Heart right ventricle (tissue), 16 donors: ENCODE measurements at regions not wholly inside any gene's neighbourhood (a gene's known extent, or its start where the extent isn't known, plus 50 kb on each side); places are given as distances from the start of the nearest gene placed in this dataset.

Experiments used
- ATAC-seq, 8 donors: fragments of 200-7000 bp; cut with Tn5 transposase; one replicate each; pipeline ENCODE4 v1.9.1; 2020; ENCODE audit warnings: mild to moderate bottlenecking in 8 of 8, moderate library complexity in 8 of 8, moderate number of reproducible peaks in 1 of 8
- DNase-seq, 2 donors: peaks; one replicate each; pipeline ENCODE4 v3.0.0-alpha.2; 2020
- H3K27ac ChIP-seq, 10 donors: fragments of 200-600 bp; sonication (generic) in 2 of 10; one replicate each; pipeline versions ENCODE4 v1.5.0 to v1.8.0; 2020 to 2022; ENCODE audit warnings: mild to moderate bottlenecking in 3 of 10
- H3K27me3 ChIP-seq, 7 donors: fragments of 200-600 bp; one replicate each; pipeline ENCODE4 v1.8.0; 2021 to 2022; ENCODE audit warnings: mild to moderate bottlenecking in 2 of 7
- H3K36me3 ChIP-seq, 9 donors: fragments of 200-600 bp; sonication (generic) in 1 of 9; one replicate each; pipeline versions ENCODE4 v1.5.0 to v1.8.0; 2020 to 2022; ENCODE audit warnings: mild to moderate bottlenecking in 2 of 9
- H3K4me1 ChIP-seq, 9 donors: fragments of 200-600 bp; sonication (generic) in 1 of 9; one replicate each; pipeline versions ENCODE4 v1.5.0 to v1.8.0; 2020 to 2022; ENCODE audit warnings: mild to moderate bottlenecking in 4 of 9
- H3K4me3 ChIP-seq, 10 donors: fragments of 200-600 bp; sonication (generic) in 2 of 10; one replicate each; pipeline versions ENCODE4 v1.5.0 to v1.8.0; 2020 to 2022; ENCODE audit warnings: mild to moderate bottlenecking in 7 of 10, moderate library complexity in 2 of 10
- H3K9me3 ChIP-seq, 11 donors: fragments of 200-600 bp in 10 of 11; sonication (generic) in 2 of 11; one replicate each; pipeline versions ENCODE4 v1.5.0 to v1.8.0; 2013 to 2022; ENCODE audit warnings: mild to moderate bottlenecking in 2 of 11, control low read depth in 1 of 11, moderate library complexity in 1 of 11
- WGBS, 2 donors: extraction: QIAGEN DNeasy Blood & Tissue Kit; methylation state at CpG; one replicate each; pipeline ENCODE4 v1.1.7; 2013; ENCODE audit warnings: inconsistent platforms in 1 of 2; 5-methylcytosine and 5-hydroxymethylcytosine counted together
- intact Hi-C, 10 donors: fragments of 100-400 bp; cut with DNase I; formaldehyde crosslinking; loops; one replicate each; pipeline versions ENCODE4 v1.11.1 to v1.14.2; 2022
- TF ChIP-seq, protein P1 (sequence below), 9 donors: fragments of 200-600 bp; sonication (generic) in 2 of 9; IDR thresholded peaks; one replicate each; pipeline versions ENCODE4 v1.5.0 to v1.8.0; 2021 to 2022; ENCODE audit warnings: antibody characterized with exemption in 9 of 9, mild to moderate bottlenecking in 5 of 9, moderate library complexity in 1 of 9
- donor health status: Arrhythmogenic right ventricular cardiomyopathy.
- donor health status: ischemic (EF 13 %, LVEDD 7.1; RV severe dilation, severe dysfunction).
- donor health status: healthy with polysubstance abuse.
- donor health status: DM: no; HTN: yes; CAD: no.
- donor health status: DM: no; HTN: no; CAD: no.
- donor health status: ischemic (EF 25% LVEDD 6.9; RV normal size, moderate dysfunction).
- donor health status: ischemic (EF 25% LVEDD 5.7; RV mildly dilated, moderate dysfunction).
- donor health status: healthy.
- donor health status: DM: yes; HTN: yes; CAD: no.
- donor health status: Ischemic cardiomyopathy.
- donor health status: ischemic (EF 35%, LVEDD 5.7; RV mildly dilated, moderate dysfunction).
- donor health status: nonischemic (EF 11% LVEDD 7.7; RV severe dilation, severe dysfunction).
- donor health status: DM: yes; HTN: yes; CAD: no.
- donor health status: PGD.
- donor health status: ischemic (EF 29% LVEDD 5.4; RV normal size, mild dysfunction).
- donor health status: nonischemic (EF 23%, LVEDD 6.1; RV moderate dilation, normal function).

DNA sequence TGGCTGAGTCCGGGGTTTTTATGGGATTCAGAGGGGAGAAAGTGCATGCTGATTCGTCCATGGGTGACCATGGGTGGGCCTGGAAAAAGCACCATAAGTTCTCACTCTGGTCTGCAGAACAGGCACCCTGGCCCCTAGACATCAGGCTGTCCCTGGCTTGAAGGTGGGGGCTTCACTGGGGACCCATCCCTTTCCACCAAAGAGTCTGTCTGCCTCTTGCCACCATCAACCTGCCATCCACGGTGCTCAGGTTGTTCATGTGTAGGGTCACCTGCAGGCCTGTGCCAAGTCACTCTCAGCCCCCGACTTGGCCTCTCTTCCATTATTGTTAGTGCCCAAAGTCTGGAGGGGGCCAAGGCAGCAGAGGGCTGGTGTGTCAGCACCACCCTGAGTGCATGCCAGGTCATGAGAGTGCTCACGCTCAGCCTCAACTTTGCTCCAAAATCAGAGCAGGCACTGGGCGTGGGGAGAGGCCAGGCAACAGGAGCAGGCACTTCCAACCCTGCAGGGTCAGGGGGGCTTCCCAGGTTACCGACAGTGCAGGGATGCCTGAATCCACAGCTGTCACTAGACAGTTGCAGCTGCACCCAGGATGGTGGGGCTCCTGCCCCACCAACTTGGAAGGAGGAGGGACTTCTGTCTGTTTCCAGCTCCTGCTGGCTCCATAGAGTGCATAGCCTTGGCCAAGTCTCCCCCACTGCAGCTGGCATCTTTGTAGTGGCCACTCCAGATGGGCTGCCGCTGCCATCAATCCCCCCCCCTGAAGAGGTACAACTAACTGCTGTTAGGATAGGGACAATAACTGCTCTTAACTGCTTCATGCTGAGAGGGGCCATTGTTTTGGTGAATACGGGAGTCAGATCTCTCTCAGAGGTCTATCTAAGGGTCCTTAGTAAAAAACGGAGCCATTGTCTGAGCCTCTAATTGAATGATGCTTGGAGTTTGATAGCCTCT is 209.3 kb downstream of the AKAIN1 start:
- H3K36me3 ChIP-seq: no peaks in the 10 kb centered on the region
- H3K4me3 ChIP-seq: no peak overlapping the region
- intact Hi-C loops: no loop called here
- H3K4me1 ChIP-seq: no peaks in the 10 kb centered on the region
- DNase-seq (no peak), ATAC-seq (no peak)
- TF ChIP-seq, protein P1, sequence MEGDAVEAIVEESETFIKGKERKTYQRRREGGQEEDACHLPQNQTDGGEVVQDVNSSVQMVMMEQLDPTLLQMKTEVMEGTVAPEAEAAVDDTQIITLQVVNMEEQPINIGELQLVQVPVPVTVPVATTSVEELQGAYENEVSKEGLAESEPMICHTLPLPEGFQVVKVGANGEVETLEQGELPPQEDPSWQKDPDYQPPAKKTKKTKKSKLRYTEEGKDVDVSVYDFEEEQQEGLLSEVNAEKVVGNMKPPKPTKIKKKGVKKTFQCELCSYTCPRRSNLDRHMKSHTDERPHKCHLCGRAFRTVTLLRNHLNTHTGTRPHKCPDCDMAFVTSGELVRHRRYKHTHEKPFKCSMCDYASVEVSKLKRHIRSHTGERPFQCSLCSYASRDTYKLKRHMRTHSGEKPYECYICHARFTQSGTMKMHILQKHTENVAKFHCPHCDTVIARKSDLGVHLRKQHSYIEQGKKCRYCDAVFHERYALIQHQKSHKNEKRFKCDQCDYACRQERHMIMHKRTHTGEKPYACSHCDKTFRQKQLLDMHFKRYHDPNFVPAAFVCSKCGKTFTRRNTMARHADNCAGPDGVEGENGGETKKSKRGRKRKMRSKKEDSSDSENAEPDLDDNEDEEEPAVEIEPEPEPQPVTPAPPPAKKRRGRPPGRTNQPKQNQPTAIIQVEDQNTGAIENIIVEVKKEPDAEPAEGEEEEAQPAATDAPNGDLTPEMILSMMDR (IDR thresholded peaks at IDR 0.05): no peak
- no peak overlapping the region for H3K27ac ChIP-seq
- WGBS, 2 donors: 77 to 82% methylated on average over 10 of the region's 10 CpGs
- H3K9me3 ChIP-seq: peaks cover 0 to 37% (median 0%) of the 10 kb centered on the region in 11 donors
- H3K27me3 ChIP-seq: no peaks in the 10 kb centered on the region

DNA sequence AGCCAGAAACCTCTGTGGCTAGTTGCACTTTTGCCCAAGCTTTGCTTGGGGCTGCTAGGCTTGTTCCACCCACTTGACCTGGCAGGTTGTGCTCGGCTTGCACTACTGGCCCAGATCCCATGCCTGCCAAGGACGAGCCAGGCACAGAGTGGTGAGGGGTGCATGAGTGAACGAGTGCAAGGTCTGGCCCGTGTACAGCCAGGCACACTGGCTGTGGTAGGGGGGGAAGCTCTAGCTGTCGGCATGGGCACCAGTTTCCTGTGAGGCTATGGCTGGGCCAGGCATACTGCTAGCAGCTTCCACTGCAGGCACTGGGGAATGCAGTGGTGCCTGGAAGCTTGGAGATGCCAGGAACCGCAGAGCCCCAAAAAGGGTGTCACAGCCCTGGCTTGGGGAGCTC is 210.4 kb downstream of the AKAIN1 start:
- DNase-seq: no peak
- WGBS, 2 donors: 68 to 70% methylated on average over 6 of the region's 6 CpGs

DNA sequence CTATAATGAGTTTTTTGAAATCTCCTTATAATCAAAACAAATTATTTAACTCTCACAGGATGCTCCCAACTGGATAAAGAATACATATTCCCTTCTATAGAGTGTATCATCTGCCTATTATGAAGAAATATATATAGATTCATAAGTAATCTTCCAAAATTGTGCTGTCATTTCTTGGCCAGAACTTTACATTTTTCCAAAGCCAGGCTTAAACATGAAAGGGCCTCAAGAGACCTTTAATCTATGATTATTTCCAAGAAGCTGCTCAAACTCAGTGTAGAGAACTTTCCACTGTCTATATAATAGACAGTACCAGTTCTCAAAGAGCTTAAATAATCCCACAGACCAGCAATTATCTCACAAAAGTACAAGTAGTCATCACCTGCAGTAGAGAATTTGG is 211.0 kb downstream of the AKAIN1 start:
- Histone ChIP-seq H3K9me3 (peaks cover 0 to 38% (median 2%) of the 10 kb centered on the region in 11 donors), H3K4me3 (no peak overlapping the region), H3K4me1 (no peaks in the 10 kb centered on the region), H3K27ac (no peak overlapping the region), H3K27me3 (no peaks in the 10 kb centered on the region), H3K36me3 (no peaks in the 10 kb centered on the region)
- intact Hi-C loops: no loop called here
- no peak for DNase-seq
- TF ChIP-seq, protein P1 (IDR thresholded peaks at IDR 0.05): no peak
- no peak for ATAC-seq

More for the DNA sequence above, 210.4 kb downstream of the AKAIN1 start:
- Histone ChIP-seq H3K9me3 (peaks cover 0 to 37% (median 2%) of the 10 kb centered on the region in 11 donors), H3K36me3 (no peaks in the 10 kb centered on the region), H3K4me3 (no peak overlapping the region), H3K27ac (no peak overlapping the region), H3K4me1 (no peaks in the 10 kb centered on the region), H3K27me3 (no peaks in the 10 kb centered on the region)
- intact Hi-C loops: no loop called here
- TF ChIP-seq, protein P1 (IDR thresholded peaks at IDR 0.05): no peak
- no peak for ATAC-seq

DNA sequence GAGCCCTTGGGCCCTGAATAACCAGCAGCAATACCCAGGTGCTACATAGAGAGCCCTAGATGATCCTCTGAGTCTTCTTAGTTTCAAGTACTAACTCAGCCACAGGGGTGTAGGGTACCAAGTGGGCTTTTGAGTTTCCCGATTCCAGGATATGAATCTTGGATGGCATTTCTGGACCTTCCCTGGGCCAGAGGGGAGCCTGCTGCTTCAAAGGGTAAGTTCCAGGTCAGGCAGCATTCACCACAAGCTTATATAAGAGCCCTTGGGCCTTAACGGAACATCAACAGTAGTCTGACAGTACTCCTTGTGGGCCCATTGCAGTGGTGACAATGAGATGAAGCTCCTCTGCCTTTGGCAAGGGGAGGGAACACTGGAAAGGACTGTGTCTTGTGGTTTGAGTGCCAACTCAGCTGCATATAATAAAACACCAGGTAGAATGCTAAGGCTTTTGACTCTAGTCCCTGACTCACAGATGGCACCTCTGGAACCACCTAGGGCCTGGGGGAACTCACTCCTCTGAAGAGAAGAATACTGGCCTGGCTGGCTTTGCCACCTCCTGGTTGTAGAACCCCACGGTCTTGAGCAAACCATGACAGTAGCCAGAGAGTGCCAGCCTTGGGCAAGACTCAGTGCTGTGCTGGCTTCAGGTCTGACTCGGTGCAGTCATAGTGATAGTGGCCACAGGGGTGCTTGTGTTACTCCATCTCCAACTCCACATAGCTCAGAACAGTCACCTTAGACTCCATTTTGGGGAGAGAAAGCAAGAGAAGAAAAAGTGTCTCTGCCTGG is 235.7 kb downstream of the AKAIN1 start:
- H3K27me3 ChIP-seq: no peaks in the 10 kb centered on the region
- intact Hi-C loops: no loop called here
- no peaks in the 10 kb centered on the region for H3K36me3 ChIP-seq
- ATAC-seq (no peak), DNase-seq (no peak)
- TF ChIP-seq, protein P1 (IDR thresholded peaks at IDR 0.05): no peak
- H3K27ac ChIP-seq: no peak overlapping the region
- WGBS, 2 donors: 78 to 83% methylated on average over 4 of the region's 4 CpGs
- no peak overlapping the region for H3K4me3 ChIP-seq
- peaks cover 0 to 63% (median 2%) of the 10 kb centered on the region in 11 donors for H3K9me3 ChIP-seq
- H3K4me1 ChIP-seq: no peaks in the 10 kb centered on the region
